Daoy (cell line): ENCODE measurements at regions not wholly inside any gene's neighbourhood (a gene's known extent, or its start where the extent isn't known, plus 50 kb on each side); places are given as distances from the start of the nearest gene placed in this dataset.
"Not testable (repeated sequence)": the region's sequence is repeated elsewhere in the genome, so short reads cannot be mapped to it uniquely, and the experiment has no call there.

Source experiments
- DNase-seq: peaks from one replicate; pipeline ENCODE4 v3.0.0-alpha.2; 2015; ENCODE audit warnings: low read depth

GRCh38 chr3:21238661-21239060 is 512.3 kb downstream of the ZNF385D start:
- no peak for DNase-seq

- DNase-seq, result no peak
These were observed 513.4 kb downstream of the ZNF385D start for GRCh38 chr3:21237638-21238037.

- no peak for DNase-seq
These were observed 515.5 kb downstream of the ZNF385D start for GRCh38 chr3:21235491-21235890.

- no peak for DNase-seq
These were observed 516.1 kb downstream of the ZNF385D start for GRCh38 chr3:21234933-21235332.

- no peak for DNase-seq
These were observed 521.4 kb downstream of the ZNF385D start for GRCh38 chr3:21229426-21230135.

- DNase-seq, result no peak
These were observed 524.9 kb downstream of the ZNF385D start for GRCh38 chr3:21226086-21226485.

GRCh38 chr3:21220944-21221343 is 530.1 kb downstream of the ZNF385D start:
- no peak for DNase-seq

GRCh38 chr3:21216598-21216997 is 534.4 kb downstream of the ZNF385D start:
- DNase-seq, result no peak

- DNase-seq, result not testable (repeated sequence)
These were observed 546.9 kb downstream of the ZNF385D start for GRCh38 chr3:21204122-21204521.

- DNase-seq, result no peak
These were observed 555.8 kb downstream of the ZNF385D start for GRCh38 chr3:21195203-21195602.

GRCh38 chr3:21194036-21194435 is 557.0 kb downstream of the ZNF385D start:
- DNase-seq, result not testable (repeated sequence)

- DNase-seq, result no peak
These were observed 562.6 kb downstream of the ZNF385D start for GRCh38 chr3:21188459-21188858.

- no peak for DNase-seq
These were observed 565.1 kb downstream of the ZNF385D start for GRCh38 chr3:21185816-21186314.

- no peak for DNase-seq
These were observed 576.5 kb downstream of the ZNF385D start for GRCh38 chr3:21174461-21174860.

GRCh38 chr3:21170964-21171363 is 580.0 kb downstream of the ZNF385D start:
- no peak for DNase-seq

GRCh38 chr3:21169948-21170347 is 581.1 kb downstream of the ZNF385D start:
- DNase-seq, result no peak

GRCh38 chr3:21168471-21168870 is 582.5 kb downstream of the ZNF385D start:
- DNase-seq, result no peak

- no peak for DNase-seq
These were observed 587.1 kb downstream of the ZNF385D start for GRCh38 chr3:21163956-21164355.

- DNase-seq, result no peak
These were observed 591.5 kb downstream of the ZNF385D start for GRCh38 chr3:21159543-21159906.

- no peak for DNase-seq
These were observed 592.0 kb downstream of the ZNF385D start for GRCh38 chr3:21158861-21159542.

- DNase-seq, result no peak
These were observed 596.1 kb downstream of the ZNF385D start for GRCh38 chr3:21154911-21155310.

GRCh38 chr3:21152555-21152954 is 598.5 kb downstream of the ZNF385D start:
- DNase-seq, result no peak

GRCh38 chr3:21142949-21143348 is 608.1 kb downstream of the ZNF385D start:
- DNase-seq, result no peak
